PC-3 (cell line): ENCODE measurements at regions not wholly inside any gene's neighbourhood (a gene's known extent, or its start where the extent isn't known, plus 50 kb on each side); places are given as distances from the start of the nearest gene placed in this dataset.

ENCODE experiments used
- ATAC-seq: fragments of 200-7000 bp; cut with Tn5 transposase; 2 replicates; pipeline ENCODE4 v1.9.1; 2020; ENCODE audit warnings: mild to moderate bottlenecking, moderate library complexity
- BruUV-seq: library from RNA; stranded (reverse); fragments of 400-500 nt; replicated peaks from 2 replicates; lab custom pipeline; 2021; lab: Mats Ljungman, UMichigan
- CTCF ChIA-PET: fragments of 300-600 bp; sonication (Branson Sonifier 250); formaldehyde crosslinking; loops from one replicate; lab custom pipeline; 2022; ENCODE audit warnings: antibody characterized with exemption; lab: Charles Lee
- POLR2A ChIA-PET: fragments of 300-600 bp; sonication (Branson Sonifier 250); formaldehyde crosslinking; loops from one replicate; lab custom pipeline; 2022; ENCODE audit warnings: antibody characterized with exemption; ENCODE audit not compliant: unreplicated experiment; lab: Charles Lee
- DNase-seq: peaks from one replicate; pipeline ENCODE4 v3.0.0-alpha.2; 2015
- H2AFZ ChIP-seq: fragments of 300-600 bp; sonication (generic); 2 replicates; pipeline ENCODE4 v1.6.0; 2016; ENCODE audit warnings: antibody characterized with exemption, low read length
- H3F3A ChIP-seq: fragments of 300-600 bp; sonication (generic); one replicate; pipeline ENCODE4 v1.6.0; 2017; ENCODE audit warnings: antibody characterized with exemption, low read length, control low read depth, mild to moderate bottlenecking; ENCODE audit not compliant: unreplicated experiment
- H3K27ac ChIP-seq: fragments of 300-600 bp; sonication (generic); 2 replicates; pipeline ENCODE4 v1.5.1; 2016; ENCODE audit warnings: mild to moderate bottlenecking, low read length
- H3K27me3 ChIP-seq: fragments of 300-600 bp; sonication (generic); 2 replicates; pipeline ENCODE4 v1.6.1; 2016; ENCODE audit warnings: low read length, mixed read lengths
- H3K36me3 ChIP-seq: fragments of 300-600 bp; sonication (generic); 2 replicates; pipeline ENCODE4 v1.6.1; 2016; ENCODE audit warnings: low read depth, mixed run types, low read length, mixed read lengths
- H3K4me1 ChIP-seq: fragments of 300-600 bp; sonication (generic); 2 replicates; pipeline ENCODE4 v1.5.1; 2016; ENCODE audit warnings: low read length; ENCODE audit not compliant: insufficient read depth
- H3K4me2 ChIP-seq: fragments of 300-600 bp; sonication (generic); 2 replicates; pipeline ENCODE4 v1.6.0; 2016; ENCODE audit warnings: low read length
- H3K4me3 ChIP-seq: fragments of 300-600 bp; sonication (generic); 2 replicates; pipeline ENCODE4 v1.5.1; 2016; ENCODE audit warnings: mild to moderate bottlenecking, low read length, mixed read lengths
- H3K79me2 ChIP-seq: fragments of 300-600 bp; sonication (generic); 2 replicates; pipeline ENCODE4 v1.6.1; 2017; ENCODE audit warnings: low read length, mixed read lengths
- H3K9ac ChIP-seq: fragments of 300-600 bp; sonication (generic); 2 replicates; pipeline ENCODE4 v1.6.0; 2016; ENCODE audit warnings: mild to moderate bottlenecking, low read length
- H3K9me2 ChIP-seq: fragments of 300-600 bp; sonication (generic); replicated peaks from 2 replicates; pipeline ENCODE4 v1.6.1; 2016; ENCODE audit warnings: mixed run types, low read length, mixed read lengths
- H3K9me3 ChIP-seq: fragments of 300-600 bp; sonication (generic); 2 replicates; pipeline ENCODE4 v1.6.1; 2016; ENCODE audit warnings: low read length, mixed read lengths
- H4K20me1 ChIP-seq: fragments of 300-600 bp; sonication (generic); 2 replicates; pipeline ENCODE4 v1.6.1; 2016; ENCODE audit warnings: low read length, mixed read lengths
- EZH2 ChIP-seq: fragments of 300-600 bp; sonication (generic); IDR thresholded peaks from one replicate; pipeline ENCODE4 v1.6.1; 2017; ENCODE audit warnings: antibody characterized with exemption, mild to moderate bottlenecking, low read length; ENCODE audit not compliant: unreplicated experiment
- EZH2phosphoT487 ChIP-seq: fragments of 300-600 bp; sonication (generic); IDR thresholded peaks from 2 replicates; pipeline ENCODE4 v1.6.1; 2018; ENCODE audit warnings: mild to moderate bottlenecking, antibody characterized with exemption, low read length, borderline replicate concordance
- intact Hi-C: fragments of 100-400 bp; cut with micrococcal nuclease; formaldehyde crosslinking; loops from 2 replicates; pipeline ENCODE4 v1.9.0; 2023
- TF ChIP-seq, protein P1 (sequence below): fragments of 300-600 bp; sonication (generic); conservative IDR thresholded peaks from 2 replicates; pipeline ENCODE4 v1.5.1; 2017; ENCODE audit warnings: antibody characterized with exemption, low read depth, mild to moderate bottlenecking, low read length

- no peaks in the 10 kb centered on the region for H3K4me1 ChIP-seq
- H3K36me3 ChIP-seq, result no peaks in the 10 kb centered on the region
- H3K9me3 ChIP-seq, result no peaks in the 10 kb centered on the region
- no peaks in the 10 kb centered on the region for H3F3A ChIP-seq
- H3K27me3 ChIP-seq, result no peaks in the 10 kb centered on the region
- TF ChIP-seq EZH2phosphoT487 (no peak), EZH2 (no peak)
- TF ChIP-seq, protein P1, sequence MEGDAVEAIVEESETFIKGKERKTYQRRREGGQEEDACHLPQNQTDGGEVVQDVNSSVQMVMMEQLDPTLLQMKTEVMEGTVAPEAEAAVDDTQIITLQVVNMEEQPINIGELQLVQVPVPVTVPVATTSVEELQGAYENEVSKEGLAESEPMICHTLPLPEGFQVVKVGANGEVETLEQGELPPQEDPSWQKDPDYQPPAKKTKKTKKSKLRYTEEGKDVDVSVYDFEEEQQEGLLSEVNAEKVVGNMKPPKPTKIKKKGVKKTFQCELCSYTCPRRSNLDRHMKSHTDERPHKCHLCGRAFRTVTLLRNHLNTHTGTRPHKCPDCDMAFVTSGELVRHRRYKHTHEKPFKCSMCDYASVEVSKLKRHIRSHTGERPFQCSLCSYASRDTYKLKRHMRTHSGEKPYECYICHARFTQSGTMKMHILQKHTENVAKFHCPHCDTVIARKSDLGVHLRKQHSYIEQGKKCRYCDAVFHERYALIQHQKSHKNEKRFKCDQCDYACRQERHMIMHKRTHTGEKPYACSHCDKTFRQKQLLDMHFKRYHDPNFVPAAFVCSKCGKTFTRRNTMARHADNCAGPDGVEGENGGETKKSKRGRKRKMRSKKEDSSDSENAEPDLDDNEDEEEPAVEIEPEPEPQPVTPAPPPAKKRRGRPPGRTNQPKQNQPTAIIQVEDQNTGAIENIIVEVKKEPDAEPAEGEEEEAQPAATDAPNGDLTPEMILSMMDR, result no peak
- POLR2A ChIA-PET, result interaction anchor here (0.5 kb wide), 1 partner anchor 14 kb away, joined by 16 read pairs; no protein-coding TSS in a partner anchor
- DNase-seq (no peak), ATAC-seq (no peak)
- H3K79me2 ChIP-seq, result no peaks in the 10 kb centered on the region
- H3K27ac ChIP-seq, result no peak overlapping the region
- H3K4me3 ChIP-seq, result no peak overlapping the region
- CTCF ChIA-PET, result no interaction called here
- no peak overlapping the region for H3K9ac ChIP-seq
- H2AFZ ChIP-seq, result no peak overlapping the region
- no TSS peak for BruUV-seq
- no peak overlapping the region for H3K4me2 ChIP-seq
- no peaks in the 10 kb centered on the region for H4K20me1 ChIP-seq
- no peaks in the 10 kb centered on the region for H3K9me2 ChIP-seq
- intact Hi-C loops, result no loop called here
These were observed 189.2 kb downstream of the C7orf25 start for GRCh38 chr7:42722716-42723115.

- BruUV-seq, result no TSS peak
- Histone ChIP-seq H3K36me3 (no peaks in the 10 kb centered on the region), H3K4me1 (no peaks in the 10 kb centered on the region), H3K4me3 (no peak overlapping the region), H3K27me3 (no peaks in the 10 kb centered on the region), H3K4me2 (no peak overlapping the region), H3K9me3 (no peaks in the 10 kb centered on the region), H3F3A (no peaks in the 10 kb centered on the region), H4K20me1 (no peaks in the 10 kb centered on the region), H3K27ac (no peak overlapping the region), H3K9ac (no peak overlapping the region), H3K79me2 (no peaks in the 10 kb centered on the region), H3K9me2 (no peaks in the 10 kb centered on the region), H2AFZ (no peak overlapping the region)
- ChIA-PET CTCF (no interaction called here), POLR2A (no interaction called here)
- TF ChIP-seq EZH2phosphoT487, result no peak
- TF ChIP-seq EZH2, result no peak
- TF ChIP-seq, protein P1, result no peak
- intact Hi-C loops, result no loop called here
- DNase-seq, result no peak
- ATAC-seq, result no peak
These were observed 189.7 kb downstream of the C7orf25 start for GRCh38 chr7:42722198-42722597.

- Histone ChIP-seq H3K4me1 (no peaks in the 10 kb centered on the region), H3K79me2 (no peaks in the 10 kb centered on the region), H3K27ac (no peak overlapping the region), H4K20me1 (no peaks in the 10 kb centered on the region), H3K27me3 (no peaks in the 10 kb centered on the region), H3K36me3 (no peaks in the 10 kb centered on the region), H2AFZ (no peak overlapping the region), H3K4me2 (no peak overlapping the region), H3K4me3 (no peak overlapping the region), H3K9me3 (no peaks in the 10 kb centered on the region), H3K9ac (no peak overlapping the region), H3K9me2 (no peaks in the 10 kb centered on the region), H3F3A (no peaks in the 10 kb centered on the region)
- intact Hi-C loops, result no loop called here
- ATAC-seq, result no peak
- TF ChIP-seq, protein P1, result no peak
- DNase-seq, result no peak
- ChIA-PET CTCF (no interaction called here), POLR2A (no interaction called here)
- BruUV-seq, result no TSS peak
These were observed 190.7 kb downstream of the C7orf25 start for GRCh38 chr7:42720991-42721796.
